Heart left ventricle (tissue), 16 donors: ENCODE measurements at regions not wholly inside any gene's neighbourhood (a gene's known extent, or its start where the extent isn't known, plus 50 kb on each side); places are given as distances from the start of the nearest gene placed in this dataset.
A peak's percentile ranks its signal among the peaks of the same experiment; 100 is the strongest.
"Not testable (repeated sequence)": the region's sequence is repeated elsewhere in the genome, so short reads cannot be mapped to it uniquely, and the experiment has no call there.

ENCODE experiments used
- ATAC-seq, 4 donors: fragments of 200-7000 bp; cut with Tn5 transposase; one replicate each; pipeline ENCODE4 v1.9.1; 2020 to 2022; ENCODE audit warnings: moderate library complexity in 4 of 4, mild to moderate bottlenecking in 3 of 4, moderate number of reproducible peaks in 1 of 4
- DNase-seq, 5 donors: peaks; one replicate each; pipeline ENCODE4 v3.0.0-alpha.2; 2020
- H3K27ac ChIP-seq, 12 donors: fragments of 200-600 bp; sonication (generic) in 4 of 12; one replicate each; pipeline versions ENCODE4 v1.5.0 to v1.8.0; 2016 to 2022; ENCODE audit warnings: mild to moderate bottlenecking in 2 of 12
- H3K27me3 ChIP-seq, 9 donors: fragments of 200-600 bp; sonication (generic) in 2 of 9; one replicate each; pipeline versions ENCODE4 v1.5.1 to v1.8.0; 2016 to 2022; ENCODE audit warnings: mild to moderate bottlenecking in 3 of 9
- H3K36me3 ChIP-seq, 9 donors: fragments of 200-600 bp; sonication (generic) in 2 of 9; one replicate each; pipeline versions ENCODE4 v1.5.0 to v1.8.0; 2018 to 2022; ENCODE audit warnings: mild to moderate bottlenecking in 2 of 9
- H3K4me1 ChIP-seq, 12 donors: fragments of 200-600 bp; sonication (generic) in 4 of 12; one replicate each; pipeline versions ENCODE4 v1.5.0 to v1.8.0; 2016 to 2022; ENCODE audit warnings: mild to moderate bottlenecking in 3 of 12
- H3K4me3 ChIP-seq, 12 donors: fragments of 200-600 bp; sonication (generic) in 4 of 12; one replicate each; pipeline versions ENCODE4 v1.5.0 to v1.8.0; 2017 to 2022; ENCODE audit warnings: mild to moderate bottlenecking in 9 of 12, moderate library complexity in 4 of 12
- H3K9me3 ChIP-seq, 12 donors: fragments of 200-600 bp; sonication (generic) in 4 of 12; one replicate each; pipeline versions ENCODE4 v1.5.0 to v1.8.0; 2016 to 2022; ENCODE audit warnings: mild to moderate bottlenecking in 1 of 12
- CTCF ChIP-seq, 12 donors: fragments of 200-600 bp; sonication (generic) in 4 of 12; IDR thresholded peaks; one replicate each; pipeline versions ENCODE4 v1.5.0 to v1.8.0; 2018 to 2022; ENCODE audit warnings: antibody characterized with exemption in 12 of 12, mild to moderate bottlenecking in 5 of 12
- POLR2A ChIP-seq, 2 donors: fragments of 450-650 bp; IDR thresholded peaks; one replicate each; pipeline ENCODE4 v1.6.1; 2017; ENCODE audit warnings: antibody characterized with exemption in 2 of 2, mild to moderate bottlenecking in 2 of 2, moderate library complexity in 2 of 2
- WGBS, 4 donors: extraction: QIAGEN DNeasy Blood & Tissue Kit in 2 of 4; methylation state at CpG; one replicate each; pipeline versions ENCODE4 v1.1.5 to v1.1.7; 2013 to 2018; 5-methylcytosine and 5-hydroxymethylcytosine counted together
- intact Hi-C, 10 donors: fragments of 100-400 bp; cut with DNase I; formaldehyde crosslinking; loops; one replicate each; pipeline versions ENCODE4 v1.11.1 to v1.14.2; 2022
- donor health status: ischemic (EF 13 %, LVEDD 7.1; RV severe dilation, severe dysfunction).
- donor health status: healthy with polysubstance abuse.
- donor health status: DM: no; HTN: yes; CAD: no.
- donor health status: DM: no; HTN: no; CAD: no.
- donor health status: ischemic (EF 25% LVEDD 6.9; RV normal size, moderate dysfunction).
- donor health status: ischemic (EF 25% LVEDD 5.7; RV mildly dilated, moderate dysfunction).
- donor health status: healthy.
- donor health status: DM: yes; HTN: yes; CAD: no.
- donor health status: ischemic (EF 35%, LVEDD 5.7; RV mildly dilated, moderate dysfunction).
- donor health status: nonischemic (EF 11% LVEDD 7.7; RV severe dilation, severe dysfunction).
- donor health status: DM: yes; HTN: yes; CAD: no.
- donor health status: PGD.
- donor health status: ischemic (EF 29% LVEDD 5.4; RV normal size, mild dysfunction).
- donor health status: nonischemic (EF 23%, LVEDD 6.1; RV moderate dilation, normal function).

- TF ChIP-seq POLR2A (IDR thresholded peaks at IDR 0.05) (no peak), CTCF (IDR thresholded peaks at IDR 0.05) (no peak)
- Histone ChIP-seq H3K9me3 (no peaks in the 10 kb centered on the region), H3K36me3 (no peaks in the 10 kb centered on the region), H3K4me1 (peaks cover 0 to 47% (median 12%) of the 10 kb centered on the region in 12 donors), H3K27me3 (no peaks in the 10 kb centered on the region), H3K27ac (peak overlapping the region in 10 of 12 donors; percentile 39 to 75 (median 58)), H3K4me3 (no peak overlapping the region)
- WGBS, 4 donors: 21 to 32% (median 23%) methylated on average over 3 of the region's 3 CpGs
- ATAC-seq: peak; percentile 92 to 98 (median 94)
- DNase-seq: peak in 4 of 5 donors; percentile 59 to 71 (median 67)
- intact Hi-C loops: loop anchor here in 8 of 10 donors (1.0 to 10.0 kb wide), 8 partner anchors 94 to 144 kb away; partner anchors contain the start of gene F3 (in 4 of the 8)
Measured at GRCh38 chr1:94658221-94658620, 116.7 kb upstream of the F3 start.

GRCh38 chr1:94657776-94658175, 116.2 kb upstream of the F3 start:
- Histone ChIP-seq H3K4me1 (peaks cover 0 to 48% (median 12%) of the 10 kb centered on the region in 12 donors), H3K27ac (peak overlapping the region in 10 of 12 donors; percentile 39 to 75 (median 58))
- DNase-seq (peak; percentile 66 to 88 (median 70)), ATAC-seq (peak; percentile 66 to 84 (median 72))
- H3K27me3 ChIP-seq, H3K36me3 ChIP-seq, H3K4me3 ChIP-seq, H3K9me3 ChIP-seq: not testable (repeated sequence)
- WGBS, 4 donors: 18 to 33% (median 25%) methylated on average over 4 of the region's 4 CpGs
- intact Hi-C loops: loop anchor here in 8 of 10 donors (1.0 to 10.0 kb wide), 8 partner anchors 95 to 145 kb away; partner anchors contain the start of gene F3 (in 4 of the 8)

- DNase-seq (no peak), ATAC-seq (no peak)
- peak overlapping the region in 4 of 12 donors; percentile 51 to 75 (median 66) for H3K27ac ChIP-seq
- H3K4me1 ChIP-seq: peaks cover 0 to 43% (median 12%) of the 10 kb centered on the region in 12 donors
- TF ChIP-seq POLR2A (IDR thresholded peaks at IDR 0.05) (no peak), CTCF (IDR thresholded peaks at IDR 0.05) (no peak)
- WGBS, 4 donors: 92 to 95% (median 94%) methylated on average over 2 of the region's 2 CpGs
- H3K4me3 ChIP-seq: no peak overlapping the region
- no peaks in the 10 kb centered on the region for H3K9me3 ChIP-seq
- no peaks in the 10 kb centered on the region for H3K36me3 ChIP-seq
- H3K27me3 ChIP-seq: no peaks in the 10 kb centered on the region
- intact Hi-C loops: loop anchor here in 8 of 10 donors (5.0 to 10.0 kb wide), 6 partner anchors 95 to 145 kb away; partner anchors contain the start of gene F3 (in 4 of the 8)
Measured at GRCh38 chr1:94656967-94657366, 115.4 kb upstream of the F3 start.

- WGBS, 4 donors: 82 to 100% (median 88%) methylated on average over 4 of the region's 4 CpGs
- H3K36me3 ChIP-seq: no peaks in the 10 kb centered on the region
- H3K4me1 ChIP-seq: peaks cover 0 to 32% (median 12%) of the 10 kb centered on the region in 12 donors
- H3K9me3 ChIP-seq: no peaks in the 10 kb centered on the region
- H3K27ac ChIP-seq: peak overlapping the region in 6 of 12 donors; percentile 21 to 81 (median 60)
- no peaks in the 10 kb centered on the region for H3K27me3 ChIP-seq
- no peak overlapping the region for H3K4me3 ChIP-seq
- TF ChIP-seq CTCF (IDR thresholded peaks at IDR 0.05) (no peak), POLR2A (IDR thresholded peaks at IDR 0.05) (no peak)
- intact Hi-C loops: loop anchor here in 8 of 10 donors (5.0 to 10.0 kb wide), 6 partner anchors 97 to 147 kb away; partner anchors contain the start of gene F3 (in 5 of the 8)
- ATAC-seq: no peak
- DNase-seq: no peak
Measured at GRCh38 chr1:94654919-94655318, 113.4 kb upstream of the F3 start.
